Fibroblast of pulmonary artery (primary cell): ENCODE measurements at regions not wholly inside any gene's neighbourhood (a gene's known extent, or its start where the extent isn't known, plus 50 kb on each side); places are given as distances from the start of the nearest gene placed in this dataset.

Experiments used
- DNase-seq: peaks from one replicate; pipeline ENCODE4 v3.0.0-alpha.2; 2010; ENCODE audit warnings: low read depth
- H3K4me3 ChIP-seq: replicated peaks from 2 replicates; pipeline ENCODE4 v1.5.1; 2011; ENCODE audit warnings: low read depth, mild to moderate bottlenecking, control low read depth, low read length, moderate library complexity
- CTCF ChIP-seq: IDR thresholded peaks from 2 replicates; pipeline ENCODE4 v1.5.1; 2011; ENCODE audit warnings: mild to moderate bottlenecking, control low read depth, low read length, inconsistent platforms; ENCODE audit errors: missing control alignments

DNA sequence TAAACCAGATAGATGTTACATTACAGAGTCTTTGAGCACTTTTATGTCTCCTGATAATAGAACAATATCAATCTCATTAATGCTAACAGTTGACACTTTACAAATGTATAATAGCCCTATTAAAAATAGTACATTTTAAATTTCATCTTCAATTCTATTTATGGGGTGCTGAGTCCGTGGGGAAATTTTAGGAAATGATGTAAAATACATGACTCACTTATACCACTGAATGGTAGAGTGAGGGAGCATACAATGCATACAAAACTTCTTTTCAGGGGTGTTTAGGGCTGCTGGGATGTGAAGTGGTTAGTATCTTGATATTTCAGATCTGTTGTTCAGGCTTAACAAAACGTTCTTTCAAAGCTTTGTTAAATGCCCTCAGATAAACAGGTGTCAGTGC is 696.2 kb downstream of the TRAM1L1 start:
- H3K4me3 ChIP-seq: no peak overlapping the region
- no peak for TF ChIP-seq CTCF
- no peak for DNase-seq

- no peak overlapping the region for H3K4me3 ChIP-seq
- DNase-seq: peak; percentile 2
- TF ChIP-seq CTCF: no peak
Observed at GRCh38 chr4:116387937-116388474, 697.4 kb downstream of the TRAM1L1 start.

DNA sequence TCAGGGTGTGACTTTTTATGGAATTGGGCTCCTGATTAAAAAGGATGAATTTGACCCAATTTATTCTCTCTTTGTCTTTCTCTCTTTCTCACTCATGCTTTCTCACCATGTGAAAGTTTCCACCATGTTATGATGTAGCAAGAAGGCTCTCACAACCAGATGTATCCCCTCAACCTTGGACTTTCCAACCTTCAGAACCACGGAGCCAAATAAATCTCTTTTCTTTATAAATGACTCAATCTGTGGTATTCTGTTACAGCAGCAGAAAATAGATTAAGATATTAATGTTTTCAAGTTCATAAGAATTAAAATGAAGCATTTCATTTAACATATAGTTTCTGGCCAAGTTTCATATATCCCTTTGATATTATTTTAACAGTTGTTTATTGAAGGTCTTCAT is 698.5 kb downstream of the TRAM1L1 start:
- no peak overlapping the region for H3K4me3 ChIP-seq
- no peak for DNase-seq
- TF ChIP-seq CTCF: no peak

- DNase-seq: no peak
Observed at GRCh38 chr4:116385583-116385982, 699.8 kb downstream of the TRAM1L1 start.

GRCh38 chr4:116374815-116375214 is 710.6 kb downstream of the TRAM1L1 start:
- no peak for TF ChIP-seq CTCF
- no peak overlapping the region for H3K4me3 ChIP-seq
- DNase-seq: no peak

More at GRCh38 chr4:116385583-116385982, 699.8 kb downstream of the TRAM1L1 start:
- no peak overlapping the region for H3K4me3 ChIP-seq
- no peak for TF ChIP-seq CTCF

GRCh38 chr4:116362583-116362982 is 722.8 kb downstream of the TRAM1L1 start:
- DNase-seq: no peak
- no peak overlapping the region for H3K4me3 ChIP-seq
- TF ChIP-seq CTCF: no peak

DNA sequence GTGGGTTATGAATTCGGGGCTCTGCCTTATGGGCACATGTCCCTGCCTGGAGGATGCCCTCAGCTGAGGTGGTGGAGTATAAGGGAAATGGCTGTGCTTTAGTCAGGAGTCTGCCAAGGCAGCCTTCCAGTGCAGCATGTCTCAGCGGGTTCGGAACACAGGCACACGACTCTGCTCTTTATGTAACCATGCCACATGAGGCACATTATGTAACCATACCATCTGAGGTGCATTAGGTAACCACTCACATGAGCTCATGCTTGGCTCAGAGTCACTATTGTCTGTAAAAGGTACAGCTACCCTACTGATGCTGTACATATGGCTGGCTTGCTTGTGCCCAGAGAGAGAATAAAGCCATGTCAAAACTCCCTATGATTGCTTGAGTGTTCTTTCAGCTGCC is 723.6 kb downstream of the TRAM1L1 start:
- H3K4me3 ChIP-seq: no peak overlapping the region
- TF ChIP-seq CTCF: no peak
- peak; percentile 1 for DNase-seq
